Suprapubic skin (tissue), 4 donors: ENCODE measurements at regions not wholly inside any gene's neighbourhood (a gene's known extent, or its start where the extent isn't known, plus 50 kb on each side); places are given as distances from the start of the nearest gene placed in this dataset.

Experiments
- DNase-seq, 2 donors: peaks; one replicate each; pipeline ENCODE4 v3.0.0-alpha.2; 2019; ENCODE audit warnings: low spot score in 2 of 2
- H3K27ac ChIP-seq: fragments of 200-600 bp; sonication (generic); one replicate; pipeline ENCODE4 v1.5.1; 2019
- H3K27me3 ChIP-seq: fragments of 200-600 bp; sonication (generic); one replicate; pipeline ENCODE4 v1.5.1; 2019
- H3K36me3 ChIP-seq: fragments of 200-600 bp; sonication (generic); one replicate; pipeline ENCODE4 v1.5.1; 2019
- H3K4me1 ChIP-seq: fragments of 200-600 bp; sonication (generic); one replicate; pipeline ENCODE4 v1.5.1; 2019
- H3K4me3 ChIP-seq: fragments of 200-600 bp; sonication (generic); one replicate; pipeline ENCODE4 v1.5.1; 2019; ENCODE audit warnings: mild to moderate bottlenecking
- H3K9me3 ChIP-seq: fragments of 200-600 bp; sonication (generic); one replicate; pipeline ENCODE4 v1.5.1; 2019
- EP300 ChIP-seq: sonication (generic); formaldehyde crosslinking; IDR thresholded peaks from one replicate; pipeline ENCODE4 v1.6.1; 2017; ENCODE audit warnings: antibody characterized with exemption
- POLR2A ChIP-seq, 2 donors: fragments of 450-650 bp; IDR thresholded peaks; one replicate each; pipeline ENCODE4 v1.6.1; 2017; ENCODE audit warnings: antibody characterized with exemption in 2 of 2, mild to moderate bottlenecking in 2 of 2, moderate library complexity in 2 of 2
- POLR2AphosphoS5 ChIP-seq, 3 donors: sonication (generic); formaldehyde crosslinking; IDR thresholded peaks; one replicate each; pipeline ENCODE4 v1.6.1; 2017; ENCODE audit warnings: antibody characterized with exemption in 3 of 3
- WGBS: methylation state at CpG from one replicate; pipeline ENCODE4 v1.1.5; 2018; 5-methylcytosine and 5-hydroxymethylcytosine counted together
- TF ChIP-seq, protein P1 (sequence below), 2 donors: fragments of 200-600 bp in 1 of 2; fragments of 450-650 bp in 1 of 2; sonication (generic) in 1 of 2; IDR thresholded peaks; one replicate each; pipeline ENCODE4 v1.5.1; 2016 to 2019; ENCODE audit warnings: antibody characterized with exemption in 2 of 2, mild to moderate bottlenecking in 1 of 2, moderate library complexity in 1 of 2

DNA sequence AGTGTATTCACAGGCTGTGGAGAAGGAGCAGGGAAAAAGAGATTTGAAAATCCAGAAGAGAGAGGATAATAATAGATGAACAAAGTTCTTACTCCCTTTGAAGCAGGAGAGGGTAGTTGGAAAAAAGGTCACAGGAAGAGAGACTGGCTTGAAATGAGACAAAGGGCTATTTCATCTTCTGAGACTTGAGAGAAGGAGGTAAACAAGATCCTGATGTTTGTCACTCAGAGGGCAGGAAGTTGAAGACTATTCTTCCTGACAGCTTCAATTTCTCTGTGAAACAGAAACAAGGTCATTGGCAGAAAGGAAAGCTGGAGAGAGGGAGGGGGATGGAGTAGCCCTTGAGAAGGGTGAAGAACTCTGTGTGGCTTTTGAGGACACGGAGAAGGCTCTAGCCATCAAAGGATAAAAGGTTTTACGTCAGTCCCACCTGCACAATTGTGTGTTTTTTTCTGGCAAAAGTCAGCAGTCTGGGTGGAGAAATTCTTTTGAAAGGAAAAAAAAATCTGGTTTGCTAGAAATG, 216.1 kb upstream of the STEAP4 start:
- H3K36me3 ChIP-seq, result no peaks in the 10 kb centered on the region
- no peaks in the 10 kb centered on the region for H3K4me1 ChIP-seq
- 32% methylated on average over 2 of the region's 2 CpGs for WGBS
- H3K9me3 ChIP-seq, result no peaks in the 10 kb centered on the region
- no peak for DNase-seq
- H3K27ac ChIP-seq, result no peak overlapping the region
- TF ChIP-seq, protein P1, sequence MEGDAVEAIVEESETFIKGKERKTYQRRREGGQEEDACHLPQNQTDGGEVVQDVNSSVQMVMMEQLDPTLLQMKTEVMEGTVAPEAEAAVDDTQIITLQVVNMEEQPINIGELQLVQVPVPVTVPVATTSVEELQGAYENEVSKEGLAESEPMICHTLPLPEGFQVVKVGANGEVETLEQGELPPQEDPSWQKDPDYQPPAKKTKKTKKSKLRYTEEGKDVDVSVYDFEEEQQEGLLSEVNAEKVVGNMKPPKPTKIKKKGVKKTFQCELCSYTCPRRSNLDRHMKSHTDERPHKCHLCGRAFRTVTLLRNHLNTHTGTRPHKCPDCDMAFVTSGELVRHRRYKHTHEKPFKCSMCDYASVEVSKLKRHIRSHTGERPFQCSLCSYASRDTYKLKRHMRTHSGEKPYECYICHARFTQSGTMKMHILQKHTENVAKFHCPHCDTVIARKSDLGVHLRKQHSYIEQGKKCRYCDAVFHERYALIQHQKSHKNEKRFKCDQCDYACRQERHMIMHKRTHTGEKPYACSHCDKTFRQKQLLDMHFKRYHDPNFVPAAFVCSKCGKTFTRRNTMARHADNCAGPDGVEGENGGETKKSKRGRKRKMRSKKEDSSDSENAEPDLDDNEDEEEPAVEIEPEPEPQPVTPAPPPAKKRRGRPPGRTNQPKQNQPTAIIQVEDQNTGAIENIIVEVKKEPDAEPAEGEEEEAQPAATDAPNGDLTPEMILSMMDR (IDR thresholded peaks at IDR 0.05), result no peak
- TF ChIP-seq POLR2A (IDR thresholded peaks at IDR 0.05), result no peak
- no peak for TF ChIP-seq POLR2AphosphoS5 (IDR thresholded peaks at IDR 0.05)
- no peak for TF ChIP-seq EP300
- no peaks in the 10 kb centered on the region for H3K27me3 ChIP-seq
- no peak overlapping the region for H3K4me3 ChIP-seq

DNA sequence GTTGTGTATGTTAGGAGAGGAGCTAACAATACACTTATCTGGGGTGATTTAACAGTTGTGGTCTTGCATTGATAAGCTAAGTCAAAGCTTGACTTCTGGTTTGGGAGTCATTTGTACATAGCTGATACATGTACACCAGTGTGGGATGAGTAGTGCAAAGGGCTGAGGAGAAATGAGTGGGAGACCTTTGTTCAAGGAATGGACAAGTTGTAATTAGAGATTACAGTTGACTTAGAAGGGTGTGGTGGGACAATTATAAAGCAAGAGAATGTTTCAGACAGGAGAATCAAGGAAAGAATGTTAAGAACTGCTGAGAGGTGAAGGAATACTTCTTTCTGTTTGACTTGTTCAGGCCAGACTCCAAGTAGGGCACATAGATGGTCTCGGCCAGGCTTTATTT, 209.7 kb upstream of the STEAP4 start:
- no peak for DNase-seq
- no peak overlapping the region for H3K4me3 ChIP-seq
- no peaks in the 10 kb centered on the region for H3K9me3 ChIP-seq
- no peaks in the 10 kb centered on the region for H3K4me1 ChIP-seq
- no peaks in the 10 kb centered on the region for H3K27me3 ChIP-seq
- whole genome bisulfite sequencing, result 70% methylated on average over 1 of the region's 1 CpG
- no peaks in the 10 kb centered on the region for H3K36me3 ChIP-seq
- no peak overlapping the region for H3K27ac ChIP-seq
- TF ChIP-seq POLR2AphosphoS5 (IDR thresholded peaks at IDR 0.05), result no peak
- TF ChIP-seq EP300, result no peak
- no peak for TF ChIP-seq POLR2A (IDR thresholded peaks at IDR 0.05)
- TF ChIP-seq, protein P1 (IDR thresholded peaks at IDR 0.05), result no peak

GRCh38 chr7:88515301-88515700, 208.6 kb upstream of the STEAP4 start:
- Histone ChIP-seq H3K27ac (no peak overlapping the region), H3K4me3 (no peak overlapping the region), H3K27me3 (no peaks in the 10 kb centered on the region), H3K4me1 (no peaks in the 10 kb centered on the region), H3K9me3 (no peaks in the 10 kb centered on the region), H3K36me3 (no peaks in the 10 kb centered on the region)
- TF ChIP-seq EP300, result no peak
- TF ChIP-seq, protein P1 (IDR thresholded peaks at IDR 0.05), result no peak
- no peak for TF ChIP-seq POLR2A (IDR thresholded peaks at IDR 0.05)
- no peak for TF ChIP-seq POLR2AphosphoS5 (IDR thresholded peaks at IDR 0.05)
- WGBS, result 76% methylated on average over 1 of the region's 1 CpG
- no peak for DNase-seq

DNA sequence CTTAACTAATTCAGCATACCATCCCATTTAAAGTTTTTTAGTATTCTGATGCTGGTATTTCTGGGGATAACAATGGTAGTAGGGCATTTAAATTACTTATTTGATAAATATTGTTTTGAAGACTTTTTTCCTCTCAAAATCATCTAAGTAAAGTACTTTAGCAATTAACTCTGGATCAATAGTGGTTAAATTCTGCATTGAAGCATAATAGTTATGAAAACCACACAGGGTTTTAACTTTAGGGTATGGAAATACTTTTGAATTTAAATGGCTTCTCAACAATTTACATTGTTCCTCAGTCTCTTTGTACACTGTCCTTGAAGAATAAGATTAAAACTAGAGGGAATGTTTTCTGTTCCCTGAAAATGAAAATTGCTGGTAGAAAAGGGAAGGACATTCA, 202.6 kb upstream of the STEAP4 start:
- TF ChIP-seq POLR2A (IDR thresholded peaks at IDR 0.05) (no peak), POLR2AphosphoS5 (IDR thresholded peaks at IDR 0.05) (no peak), EP300 (no peak)
- TF ChIP-seq, protein P1 (IDR thresholded peaks at IDR 0.05), result no peak

GRCh38 chr7:88500131-88500530, 193.4 kb upstream of the STEAP4 start:
- no peak overlapping the region for H3K27ac ChIP-seq
- no peaks in the 10 kb centered on the region for H3K36me3 ChIP-seq
- H3K4me1 ChIP-seq, result no peaks in the 10 kb centered on the region
- no peaks in the 10 kb centered on the region for H3K27me3 ChIP-seq
- 29% methylated on average over 6 of the region's 6 CpGs for WGBS
- no peak for DNase-seq
- no peak for TF ChIP-seq POLR2A (IDR thresholded peaks at IDR 0.05)
- TF ChIP-seq, protein P1 (IDR thresholded peaks at IDR 0.05), result no peak
- no peak for TF ChIP-seq EP300
- TF ChIP-seq POLR2AphosphoS5 (IDR thresholded peaks at IDR 0.05), result no peak
- no peak overlapping the region for H3K4me3 ChIP-seq
- H3K9me3 ChIP-seq, result no peaks in the 10 kb centered on the region

More for the DNA sequence above, 202.6 kb upstream of the STEAP4 start:
- Histone ChIP-seq H3K27me3 (no peaks in the 10 kb centered on the region), H3K9me3 (no peaks in the 10 kb centered on the region), H3K4me3 (no peak overlapping the region), H3K36me3 (no peaks in the 10 kb centered on the region), H3K4me1 (no peaks in the 10 kb centered on the region), H3K27ac (no peak overlapping the region)
- no peak for DNase-seq
